ENCODE measurements at regions not wholly inside any gene's neighbourhood (a gene's known extent, or its start where the extent isn't known, plus 50 kb on each side); places are given as distances from the start of the nearest gene placed in this dataset.
"Not testable (repeated sequence)": the region's sequence is repeated elsewhere in the genome, so short reads cannot be mapped to it uniquely, and the experiment has no call there.

DNA sequence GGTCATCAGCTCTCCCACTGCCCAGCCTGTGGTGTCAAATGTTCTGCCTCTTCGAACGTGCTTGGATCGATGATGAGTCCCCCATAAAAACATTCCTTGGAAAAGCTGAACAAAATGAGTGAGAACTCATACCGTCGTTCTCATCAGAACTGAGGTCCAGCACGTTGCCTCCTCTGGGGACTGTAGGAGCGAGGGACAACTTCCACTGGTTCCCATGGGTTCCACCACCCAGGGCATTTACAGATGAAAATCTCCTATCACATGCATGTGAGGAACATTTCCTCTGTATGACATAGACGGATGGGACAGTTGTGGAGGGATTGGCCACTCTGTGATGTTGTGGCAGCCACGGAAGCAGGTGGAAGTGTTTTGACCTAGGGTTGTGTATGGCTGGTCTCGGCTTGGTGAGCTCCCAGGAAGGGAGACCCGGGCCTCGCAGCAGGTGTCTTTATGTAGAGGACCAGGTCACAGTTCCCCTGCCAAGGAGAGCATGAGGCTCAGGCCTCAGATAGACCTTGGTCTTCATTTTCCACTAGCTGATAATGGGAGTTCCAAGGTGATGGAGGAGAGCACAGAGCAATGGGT lies 113.0 kb downstream of the SNRPN start:
- no peak for DNase-seq (ENCODE audit: low spot score)

DNA sequence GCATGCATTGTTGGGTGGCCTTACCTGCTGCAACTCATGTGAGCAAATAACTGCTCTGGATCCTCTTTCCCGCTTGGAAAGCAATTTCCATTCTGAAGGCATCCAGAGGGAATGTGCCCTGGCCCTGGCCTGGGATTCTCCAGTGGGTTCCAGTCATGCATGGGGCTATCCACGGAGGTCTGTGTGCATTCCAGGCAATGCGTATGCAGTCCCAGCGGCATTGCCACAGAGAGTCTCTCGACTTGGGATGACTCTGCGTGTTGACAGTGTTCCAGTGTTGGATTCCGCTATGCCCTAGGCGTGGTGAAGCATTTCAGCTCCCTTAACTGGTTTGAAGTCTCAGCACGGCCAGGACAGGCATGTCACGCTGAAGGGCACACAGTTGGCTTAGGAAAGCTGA lies 113.9 kb downstream of the SNRPN start:
- no peak for DNase-seq (ENCODE audit: low spot score)

DNA sequence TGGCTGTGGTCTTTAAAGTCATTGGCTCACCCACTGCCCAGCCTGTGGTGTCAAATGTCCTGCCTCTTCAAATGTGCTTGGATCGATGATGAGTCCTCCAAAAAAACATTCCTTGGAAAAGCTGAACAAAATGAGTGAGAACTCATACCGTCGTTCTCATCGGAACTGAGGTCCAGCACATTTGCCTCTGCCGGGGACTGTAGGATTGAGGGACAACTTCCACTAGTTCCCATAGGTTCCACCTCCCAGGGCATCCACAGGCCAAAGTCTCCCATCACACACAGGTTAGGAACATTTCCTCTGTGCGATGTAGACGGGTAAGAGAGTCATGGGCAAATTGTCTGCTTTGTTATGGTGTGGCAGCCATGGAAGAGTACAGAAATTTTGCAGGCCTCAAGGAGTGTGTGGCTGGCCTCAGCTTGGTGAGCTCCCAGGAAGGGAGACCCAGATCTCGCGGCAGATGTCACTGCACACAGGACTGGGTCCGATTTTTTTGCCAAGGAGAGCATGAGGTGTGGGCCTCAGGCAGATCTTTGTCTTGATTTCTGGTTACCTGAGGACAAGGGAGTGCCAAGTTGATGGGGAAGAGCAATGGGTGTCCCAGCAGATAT lies 115.7 kb downstream of the SNRPN start:
- no peak for DNase-seq (ENCODE audit: low spot score)

DNA sequence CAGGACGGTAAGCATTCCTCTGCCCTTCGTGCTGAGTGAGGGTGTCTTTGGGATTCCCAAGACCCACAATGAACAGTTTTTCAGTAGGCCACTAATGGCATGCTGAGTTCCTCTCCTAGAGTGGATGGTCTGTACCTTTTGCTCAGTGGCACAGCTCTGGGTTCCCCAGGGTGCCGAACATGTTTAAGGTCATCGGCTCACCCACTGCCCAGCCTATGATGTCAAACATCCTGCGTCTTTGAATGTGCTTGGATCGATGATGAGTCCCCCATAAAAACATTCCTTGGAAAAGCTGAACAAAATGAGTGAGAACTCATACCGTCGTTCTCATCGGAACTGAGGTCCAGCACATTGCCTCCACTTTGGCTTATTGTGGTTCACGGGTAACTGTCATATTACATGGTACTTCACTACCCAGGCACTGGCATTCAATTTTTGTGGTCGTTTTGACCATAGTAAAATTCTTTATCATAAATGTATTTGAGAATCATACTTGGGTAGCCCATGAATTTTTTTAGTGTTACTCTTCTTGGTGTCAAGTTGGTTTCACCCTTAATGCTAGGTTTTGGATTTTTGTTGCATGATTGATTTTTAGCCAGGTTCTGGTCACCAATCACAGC lies 118.2 kb downstream of the SNRPN start:
- DNase-seq (ENCODE audit: low spot score): no peak

DNA sequence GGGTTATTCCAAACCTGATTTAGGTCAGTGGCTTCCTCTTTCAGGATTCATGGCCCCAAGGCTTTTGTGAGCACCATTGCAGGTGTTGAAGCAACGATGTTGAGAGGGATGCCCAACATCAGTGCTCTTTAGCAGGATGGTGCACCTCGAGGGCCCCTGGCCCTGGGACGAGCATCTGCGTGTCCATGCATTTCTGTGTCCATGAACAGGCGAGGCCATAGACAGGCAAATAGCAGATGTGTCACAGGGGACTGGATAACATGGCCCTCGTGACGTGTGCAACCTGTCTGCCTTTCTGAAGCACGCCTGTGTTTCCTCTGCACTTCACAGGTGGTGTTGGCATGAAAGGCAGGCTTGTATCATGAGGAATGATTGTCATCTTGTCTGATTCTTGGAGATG lies 132.3 kb downstream of the SNRPN start:
- no peak for DNase-seq (ENCODE audit: low spot score)

DNA sequence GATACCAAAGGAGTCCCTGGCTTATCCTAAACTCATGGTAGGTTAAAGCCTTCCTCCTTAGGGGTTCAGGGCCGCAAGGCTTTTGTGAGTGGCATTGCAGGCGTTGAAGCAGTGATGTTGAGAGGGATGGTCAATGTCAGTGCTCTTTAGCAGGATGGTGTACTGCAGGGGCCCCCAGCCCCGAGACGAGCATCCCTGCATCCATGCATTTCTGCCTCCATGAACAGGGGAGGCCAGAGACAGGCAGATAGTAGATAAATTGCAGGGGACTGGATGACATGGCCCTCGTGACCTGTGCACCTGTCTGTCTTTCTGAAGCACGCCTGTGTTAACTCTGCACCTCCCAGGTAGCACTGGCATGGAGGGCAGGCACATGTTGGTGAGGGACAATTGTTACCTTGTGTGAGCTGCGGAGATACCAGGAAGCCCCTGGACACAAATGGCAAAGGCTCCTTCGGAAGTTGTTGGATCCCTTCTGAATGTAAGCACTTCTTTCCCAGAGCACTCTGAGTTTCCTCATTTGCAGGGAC lies 133.5 kb downstream of the SNRPN start:
- no peak for DNase-seq (ENCODE audit: low spot score)

DNA sequence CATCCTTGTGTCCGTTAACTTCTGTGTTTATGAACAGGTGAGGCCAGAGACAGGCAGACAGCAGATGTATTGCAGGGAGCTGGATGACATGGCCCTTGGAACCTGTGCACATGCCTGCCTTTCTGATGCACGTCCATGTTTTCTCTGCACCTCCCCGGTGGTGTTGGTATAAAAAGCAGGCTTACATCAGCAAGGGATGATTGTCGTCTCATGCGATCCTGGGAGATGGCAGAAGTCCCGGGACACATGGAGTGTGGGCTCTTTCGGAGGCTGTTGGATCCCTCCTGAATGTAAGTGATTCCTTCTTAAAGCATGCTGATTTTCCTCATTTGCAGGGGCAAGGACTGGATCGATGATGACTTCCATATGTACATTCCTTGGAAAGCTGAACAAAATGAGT lies 134.8 kb downstream of the SNRPN start:
- DNase-seq (ENCODE audit: low spot score): no peak

DNA sequence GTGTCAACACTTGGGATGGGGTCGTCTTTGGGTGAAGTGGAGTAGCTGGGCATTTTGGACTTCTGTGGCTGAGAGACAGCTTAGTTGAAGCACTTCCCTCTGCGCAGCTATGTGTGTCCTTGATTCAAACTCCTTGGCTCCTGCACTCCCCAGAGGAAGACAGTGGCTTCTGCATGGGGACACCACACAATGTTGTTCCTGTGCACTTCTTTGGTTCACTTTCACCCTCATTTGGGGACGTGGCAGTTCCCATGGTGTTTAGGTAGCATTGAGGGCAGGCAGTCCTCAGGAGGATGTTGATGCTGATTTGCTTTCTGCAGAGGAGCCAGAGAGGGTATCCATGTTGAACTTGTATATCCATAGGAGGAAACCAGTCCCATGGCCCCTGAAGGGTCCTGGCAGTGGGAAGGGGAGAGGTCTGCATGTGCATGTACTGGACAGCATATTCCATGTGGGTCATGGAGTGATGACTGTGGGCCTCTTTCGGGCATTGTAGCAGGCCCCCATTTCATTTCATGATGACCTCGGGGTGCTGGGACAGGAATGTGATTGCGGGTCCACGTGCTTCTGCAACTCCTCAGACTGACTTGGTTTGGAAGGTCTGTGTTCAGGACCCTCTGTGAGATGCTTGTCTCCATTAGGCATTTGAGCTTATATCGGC lies 135.4 kb downstream of the SNRPN start:
- no peak for DNase-seq (ENCODE audit: low spot score)

DNA sequence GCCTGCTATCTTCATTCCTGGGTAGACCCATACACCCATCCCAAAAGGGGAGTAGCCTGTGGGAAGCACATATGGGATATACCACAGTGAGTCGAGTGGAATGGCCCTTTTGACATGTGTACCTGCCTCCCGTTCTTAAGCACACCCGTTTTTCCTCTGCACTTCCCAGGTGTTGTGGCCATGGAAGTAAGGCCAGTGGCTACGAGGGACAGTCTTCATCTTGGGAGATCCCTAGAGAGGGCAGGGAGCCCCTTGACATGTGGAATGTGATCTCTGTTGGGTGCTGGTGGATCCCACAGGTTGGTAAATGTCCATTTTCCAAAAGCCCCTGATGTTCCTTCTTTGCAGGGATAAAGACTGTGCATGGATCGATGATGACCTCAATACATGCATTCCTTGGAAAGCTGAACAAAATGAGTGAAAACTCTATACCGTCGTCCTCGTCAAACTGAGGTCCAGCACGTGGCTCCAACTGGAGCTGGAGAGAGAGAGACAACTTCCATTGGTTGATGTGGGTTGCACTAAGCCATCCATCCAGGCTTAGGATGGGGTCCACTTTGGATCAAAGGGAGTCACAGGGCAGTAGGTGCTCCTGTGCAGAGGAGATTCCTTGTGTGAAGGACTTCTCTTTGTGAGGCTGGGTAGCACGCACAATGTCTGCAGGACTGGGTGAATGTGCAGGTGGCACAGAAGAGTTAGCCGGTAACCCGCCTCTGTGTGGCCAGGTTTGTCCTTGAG lies 136.8 kb downstream of the SNRPN start:
- DNase-seq (ENCODE audit: low spot score): no peak

DNA sequence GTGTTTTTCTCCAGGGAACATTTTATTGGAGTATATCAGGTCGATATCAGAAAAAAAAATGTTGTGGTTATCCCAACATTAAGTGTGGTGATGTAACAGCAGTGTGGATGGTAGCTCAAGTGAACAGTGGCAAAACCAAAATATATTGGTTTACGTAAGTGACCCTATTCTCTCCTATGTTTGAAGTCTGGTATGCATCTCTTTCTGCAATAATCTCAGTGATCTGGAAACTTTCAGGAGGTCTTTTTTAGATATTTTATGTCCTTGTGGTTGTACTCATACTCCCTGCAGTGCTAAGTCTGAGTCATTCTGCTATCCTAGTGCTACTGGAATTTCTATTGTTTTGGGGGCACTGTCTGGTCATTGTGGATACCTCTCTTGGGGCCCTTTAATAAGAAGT lies 137.9 kb downstream of the SNRPN start:
- no peak for DNase-seq (ENCODE audit: low spot score)

DNA sequence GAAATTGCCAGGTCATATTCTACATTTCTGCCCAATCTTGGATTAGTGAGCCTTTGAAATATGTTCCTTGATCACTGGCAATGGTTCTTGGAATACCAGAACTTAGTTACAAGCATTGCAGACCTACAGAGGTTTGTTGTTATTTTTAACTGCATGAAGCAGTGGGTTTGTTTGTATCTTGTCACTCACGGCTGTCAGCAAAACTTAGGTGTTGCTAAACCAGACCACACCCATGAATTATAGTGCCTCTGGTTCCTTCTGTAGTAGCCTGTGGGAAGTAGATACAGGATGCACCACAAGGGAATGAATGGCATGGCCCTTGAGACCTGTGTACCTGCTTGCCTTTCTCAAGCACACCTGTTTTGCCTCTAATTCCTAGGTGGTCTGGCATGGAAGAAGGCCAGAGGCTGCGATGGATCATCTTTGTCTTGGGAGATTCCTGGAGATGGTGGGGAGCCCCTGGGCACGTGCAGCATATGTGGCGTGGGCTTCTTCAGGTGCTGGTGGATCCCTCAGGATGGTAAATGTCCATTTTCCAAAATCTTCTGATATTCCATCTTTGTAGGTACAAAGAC lies 138.8 kb downstream of the SNRPN start:
- no peak for DNase-seq (ENCODE audit: low spot score)

DNA sequence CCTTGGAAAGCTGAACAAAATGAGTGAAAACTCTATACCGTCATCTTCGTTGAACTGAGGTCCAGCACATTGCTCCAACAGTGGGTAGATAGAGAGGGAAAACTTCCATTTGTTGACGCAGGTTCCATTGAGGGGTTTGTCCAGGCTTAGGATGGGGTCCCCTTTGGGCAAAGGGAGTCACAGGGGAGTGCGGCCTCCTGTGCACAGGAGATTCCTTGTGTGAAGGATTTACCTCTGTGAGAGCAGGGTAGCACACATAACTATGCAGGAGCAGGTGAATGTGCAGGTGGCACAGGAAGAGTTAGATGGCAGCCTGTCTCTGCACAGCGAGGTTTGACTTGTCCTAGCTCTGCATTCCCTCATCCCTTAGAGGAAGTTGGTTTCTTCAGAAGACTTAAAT lies 139.3 kb downstream of the SNRPN start:
- DNase-seq (ENCODE audit: low spot score): no peak

DNA sequence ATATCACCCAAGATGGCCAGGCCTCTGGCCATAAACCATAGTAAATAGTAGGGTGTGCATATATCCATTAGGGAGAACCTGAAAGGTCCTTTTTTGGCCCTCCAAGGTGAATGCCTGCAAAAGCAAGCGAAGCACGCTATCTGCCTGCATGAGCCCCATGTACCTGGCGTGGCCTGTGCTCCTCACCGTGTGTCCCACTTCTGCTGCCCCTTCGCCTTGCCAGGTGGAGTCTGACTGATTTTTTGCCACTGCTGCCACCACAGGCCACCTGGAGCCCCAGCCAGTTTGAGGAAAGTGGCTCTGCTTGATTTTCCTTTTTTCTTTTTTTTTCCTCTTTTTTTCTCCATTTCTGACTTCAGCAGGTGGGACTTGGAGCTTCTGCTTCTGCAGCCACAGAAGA lies 139.7 kb downstream of the SNRPN start:
- DNase-seq (ENCODE audit: low spot score): no peak

DNA sequence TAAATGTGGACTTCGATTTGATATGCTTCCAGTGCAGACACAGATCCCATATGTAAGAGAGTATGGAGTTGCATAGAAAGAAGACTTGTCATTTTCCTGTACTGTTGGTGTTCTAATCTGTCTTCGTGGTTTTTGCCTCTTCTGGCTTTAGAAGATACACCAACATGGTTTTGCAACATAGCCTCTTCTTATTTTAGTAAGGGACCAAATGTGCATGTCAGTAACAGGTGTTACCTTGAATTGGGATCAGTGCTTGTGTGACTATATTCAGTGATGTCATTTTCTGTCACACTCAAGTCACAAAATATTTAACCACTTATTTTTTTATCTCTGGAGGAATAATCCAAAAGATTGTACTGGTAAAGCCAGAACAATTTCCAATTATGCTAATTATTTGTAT lies 140.4 kb downstream of the SNRPN start:
- no peak for DNase-seq (ENCODE audit: low spot score)

DNA sequence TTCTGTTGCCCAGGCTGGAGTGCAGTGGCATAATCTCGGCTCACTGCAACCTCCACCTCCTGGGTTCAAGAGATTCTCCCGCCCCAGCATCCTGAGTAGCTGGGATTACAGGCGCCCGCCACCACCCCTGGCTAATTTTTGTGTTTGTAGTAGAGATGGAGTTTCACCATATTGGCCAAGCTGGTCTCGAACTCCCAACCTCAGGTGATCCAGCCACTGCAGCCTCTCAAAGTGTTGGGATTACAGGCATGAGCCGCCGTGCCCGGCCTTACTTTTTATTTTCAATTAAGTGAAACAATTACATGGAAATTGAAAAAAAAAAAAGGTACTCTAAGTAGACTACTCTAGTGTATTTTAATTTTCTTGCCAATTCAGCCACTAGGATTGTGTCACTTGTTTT lies 145.2 kb downstream of the SNRPN start:
- not testable (repeated sequence) for DNase-seq (ENCODE audit: low spot score)

DNA sequence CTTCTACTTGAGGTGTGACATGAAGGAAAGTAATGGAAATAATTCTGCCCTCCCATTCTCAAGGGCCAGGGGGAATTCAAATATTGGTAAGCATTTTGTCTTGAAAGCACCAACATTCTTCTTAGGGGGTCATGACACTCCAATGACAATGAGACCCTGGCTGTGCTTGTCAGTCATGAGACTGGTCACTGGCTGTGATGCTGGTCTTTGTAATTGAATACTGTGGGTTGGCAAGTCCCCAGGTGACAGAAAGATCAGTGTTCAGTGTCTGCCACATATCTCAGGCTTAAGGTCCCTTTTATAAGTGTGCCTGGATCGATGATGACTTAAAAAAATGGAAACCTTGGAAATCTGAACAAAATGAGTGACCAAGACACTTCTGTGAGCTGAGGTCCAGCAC lies 151.4 kb downstream of the SNRPN start:
- no peak for DNase-seq (ENCODE audit: low spot score)

DNA sequence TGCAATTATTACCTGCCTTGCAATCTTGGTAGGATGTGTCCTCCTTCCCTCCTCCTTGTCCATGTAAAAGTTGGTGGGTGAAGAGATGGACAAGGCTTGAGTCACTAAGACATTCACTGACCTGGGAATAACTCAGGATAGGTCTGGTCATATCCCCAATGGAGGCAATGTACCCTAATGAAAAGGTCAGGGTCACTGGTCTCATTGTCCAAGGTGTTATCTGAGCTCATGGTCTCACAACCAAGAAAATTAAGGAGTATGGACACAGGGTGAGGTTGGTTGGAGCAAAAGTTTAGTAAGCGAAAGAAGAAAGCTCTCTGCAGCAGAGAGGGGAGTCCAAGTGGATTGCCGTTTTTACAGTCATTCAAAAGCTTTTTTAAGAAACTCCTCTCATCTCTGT lies 179.0 kb downstream of the SNRPN start:
- DNase-seq (ENCODE audit: low spot score): no peak

DNA sequence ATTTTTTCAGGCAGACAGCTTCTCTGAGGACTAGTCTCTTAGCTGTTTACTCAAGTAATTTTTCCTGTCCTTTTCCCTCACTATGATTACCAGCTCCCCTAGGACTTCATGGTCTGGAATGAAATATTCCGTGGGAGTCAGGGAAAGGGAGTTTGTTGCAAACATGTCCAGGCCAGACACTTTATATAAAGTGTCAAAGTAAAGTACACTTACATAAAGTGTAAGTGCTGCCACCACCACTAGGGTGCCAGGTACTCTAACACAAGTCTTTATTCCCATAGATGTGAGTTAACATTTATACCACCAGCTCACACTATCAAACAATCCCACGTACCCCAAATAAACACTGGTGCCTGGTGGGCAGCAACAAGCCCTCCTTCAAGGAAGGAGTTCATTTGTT lies 179.8 kb downstream of the SNRPN start:
- peak; percentile 4 for DNase-seq (ENCODE audit: low spot score)

DNA sequence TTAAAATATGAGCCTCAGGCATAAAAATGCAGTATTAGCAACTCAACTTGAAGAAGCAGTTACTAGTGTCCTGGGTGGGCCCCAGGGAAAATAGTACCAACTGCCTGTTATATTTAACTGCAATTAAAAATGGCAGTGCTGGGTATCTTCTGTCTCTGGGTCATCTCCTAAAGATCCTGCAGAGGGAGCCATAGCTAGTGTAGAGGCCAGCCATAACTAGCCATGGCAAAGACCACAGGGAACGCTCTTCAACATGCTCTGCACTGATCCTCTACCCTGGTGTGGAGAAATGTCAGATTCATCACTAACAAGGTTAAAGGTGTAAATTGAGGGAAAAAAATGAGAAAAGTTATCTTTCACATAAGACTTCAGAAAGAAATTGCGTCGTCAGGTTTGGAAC lies 181.3 kb downstream of the SNRPN start:
- peak; percentile 12 for DNase-seq (ENCODE audit: low spot score)

DNA sequence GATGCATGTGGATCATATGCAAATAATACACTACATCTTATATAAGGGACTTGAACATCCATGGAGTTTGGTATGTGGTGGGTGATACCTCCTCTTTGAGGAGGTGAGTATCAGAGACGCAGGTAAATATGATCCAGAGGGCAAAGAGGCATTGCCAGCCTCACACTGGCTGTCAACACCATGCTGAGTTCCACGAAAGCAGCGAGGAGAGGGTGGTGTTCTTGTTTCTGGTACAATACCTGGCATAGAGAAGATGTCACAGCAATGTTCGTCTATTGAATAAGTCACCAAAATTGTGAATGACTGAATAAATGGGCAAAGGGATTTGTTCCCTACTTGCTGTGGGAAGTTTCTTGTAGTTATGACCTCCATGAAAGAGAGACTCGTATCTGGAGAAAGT lies 182.2 kb downstream of the SNRPN start:
- no peak for DNase-seq (ENCODE audit: low spot score)

DNA sequence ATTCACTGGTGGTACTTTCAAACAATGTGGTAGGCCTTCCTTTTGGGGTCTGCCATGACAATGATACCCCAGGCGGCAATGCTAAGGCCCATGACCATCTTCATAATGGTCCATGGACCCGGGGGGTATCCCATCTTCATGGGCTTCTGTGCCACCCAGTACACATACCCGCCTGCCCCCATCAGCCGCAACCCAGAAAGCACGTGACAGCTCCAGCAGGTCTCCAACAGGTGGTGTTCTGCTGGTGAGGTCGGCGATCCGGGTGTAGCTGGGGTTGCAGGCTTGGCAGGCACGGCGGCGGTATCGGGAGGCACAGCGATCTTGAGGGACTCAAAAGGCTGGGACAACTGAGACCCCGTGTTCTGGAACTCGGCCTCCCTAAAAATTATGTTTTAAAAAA lies 214.5 kb downstream of the SNRPN start:
- no peak for DNase-seq (ENCODE audit: low spot score)

DNA sequence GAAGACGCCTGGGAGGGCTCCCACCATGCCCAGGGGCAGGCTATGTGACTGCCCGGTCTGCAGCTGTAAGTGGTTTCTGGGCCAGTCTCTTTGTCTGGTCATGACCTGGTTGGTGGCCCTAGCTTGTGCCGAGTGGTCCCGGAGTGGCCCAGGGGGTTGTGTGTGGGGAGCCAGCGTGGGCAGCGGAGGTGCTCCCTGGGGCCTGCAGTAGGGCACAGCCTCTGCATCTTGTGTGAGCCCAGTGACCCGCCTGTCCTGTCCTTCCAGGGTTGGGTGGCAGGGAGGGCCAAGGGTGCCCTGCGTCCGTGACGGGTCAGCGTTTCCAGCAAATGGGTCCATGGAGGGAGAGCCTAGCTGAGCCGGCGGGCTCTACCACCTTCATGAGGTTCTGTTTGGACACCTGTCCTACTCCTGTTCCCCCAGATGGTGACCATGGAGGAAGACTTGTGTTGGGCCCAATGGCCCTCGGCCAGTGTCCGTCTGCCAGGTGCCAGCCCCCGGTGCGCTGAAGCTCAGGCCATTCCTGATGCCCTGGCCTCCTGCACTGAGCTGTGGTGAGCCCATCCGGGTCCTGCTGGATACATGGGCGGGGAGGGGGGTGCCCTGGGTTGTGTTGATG lies 215.4 kb downstream of the SNRPN start:
- DNase-seq (ENCODE audit: low spot score): peak; percentile 3
